ENCODE measurements at regions not wholly inside any gene's neighbourhood (a gene's known extent, or its start where the extent isn't known, plus 50 kb on each side); places are given as distances from the start of the nearest gene placed in this dataset.
A peak's percentile ranks its signal among the peaks of the same experiment; 100 is the strongest.

DNA sequence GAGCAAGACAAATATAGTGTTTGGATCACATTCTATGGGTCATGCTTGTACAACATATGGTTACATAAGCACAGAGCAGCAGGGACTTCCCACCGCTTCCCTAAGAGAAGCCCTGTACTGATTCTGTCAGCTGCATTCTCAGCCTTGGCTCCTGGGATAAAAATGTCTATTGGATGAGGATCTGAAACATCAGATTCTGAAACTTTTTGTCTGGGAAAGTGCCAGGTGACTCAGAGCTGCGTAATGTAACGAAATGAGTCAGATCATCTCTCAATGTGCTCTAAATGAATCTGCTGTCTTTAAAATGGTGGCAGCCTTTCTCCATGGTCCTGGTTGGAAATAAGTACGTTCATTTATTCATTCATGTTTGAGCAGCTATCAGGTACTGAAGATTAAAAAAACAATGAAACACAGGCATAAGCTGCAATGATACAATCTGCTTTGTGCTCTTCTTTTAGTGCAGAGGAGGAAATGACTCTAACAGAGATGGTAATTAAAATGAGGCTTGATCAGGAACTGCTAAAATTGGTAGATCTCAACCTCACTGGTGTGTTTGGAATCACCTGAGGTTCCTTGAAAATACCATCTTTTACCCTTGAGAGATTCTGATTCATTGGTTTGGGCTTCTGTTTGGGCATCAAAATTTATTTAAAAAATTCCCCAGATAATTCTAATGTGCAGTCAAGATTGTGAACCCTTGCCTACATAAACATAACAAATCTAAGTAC, 99.1 kb upstream of the NAP1L1 start (continued):
- TF ChIP-seq CHD2 (IDR thresholded peaks at IDR 0.05; ENCODE audit: low read length, partially characterized antibody) (no peak), ZFP36 (IDR thresholded peaks at IDR 0.05; ENCODE audit: borderline replicate concordance, partially characterized antibody) (no peak), GATA3 (IDR thresholded peaks at IDR 0.05; ENCODE audit: borderline replicate concordance) (peak; percentile 34; the same call in 1 of the 2 replicates), MAZ (IDR thresholded peaks at IDR 0.05; ENCODE audit: borderline replicate concordance, low read depth, low read length) (no peak), HDAC2 (IDR thresholded peaks at IDR 0.05) (no peak), PHF8 (IDR thresholded peaks at IDR 0.05; ENCODE audit: borderline replicate concordance, low read depth) (no peak), FOSL2 (IDR thresholded peaks at IDR 0.05) (peak; percentile 91), FOSL2 (CRISPR knock-in tag; IDR thresholded peaks at IDR 0.05) (peak; percentile 91)

DNA sequence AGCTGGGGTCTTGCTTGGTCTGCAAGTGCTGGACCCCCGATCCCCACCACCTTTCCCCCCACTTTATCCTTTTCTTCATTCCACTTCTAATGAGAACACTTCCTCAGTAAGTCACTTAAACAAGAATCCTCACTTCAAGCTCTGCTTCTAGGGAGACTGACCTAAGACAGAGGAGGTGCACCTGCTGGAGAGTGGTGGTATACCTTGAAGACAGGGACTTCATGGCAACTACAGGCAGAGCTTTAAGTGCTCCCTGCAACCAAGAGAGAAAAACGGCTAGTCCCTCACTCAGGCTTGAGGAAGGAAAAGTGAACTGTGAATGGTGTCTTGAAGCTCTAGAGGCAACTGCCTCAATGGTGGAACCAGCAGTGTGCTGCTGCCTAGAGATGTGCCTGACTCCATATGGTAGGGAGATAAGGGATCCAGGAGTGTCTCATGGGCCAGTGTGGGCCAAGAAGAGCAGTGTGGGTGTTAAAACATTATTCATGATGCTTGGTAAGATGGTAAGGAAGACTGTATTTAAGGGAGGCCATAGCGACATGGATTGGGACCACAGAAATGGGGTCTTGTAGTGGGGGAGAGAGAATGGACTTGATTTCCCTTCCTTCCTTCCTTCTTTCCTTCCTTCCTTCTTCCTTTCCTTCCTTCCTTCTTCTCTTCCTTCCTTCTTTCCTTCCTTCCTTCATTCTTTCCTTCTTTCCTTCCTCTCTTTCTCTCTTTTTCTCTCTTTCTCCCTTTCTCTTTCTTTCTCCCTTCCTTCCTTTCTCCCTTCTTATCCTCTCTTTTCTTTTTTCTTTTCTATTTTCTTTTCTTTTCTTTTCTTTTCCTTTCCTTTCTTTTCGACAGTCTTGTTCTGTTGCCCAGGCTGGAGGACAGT, 96.2 kb upstream of the NAP1L1 start:
- H3K27ac ChIP-seq = no peak overlapping the region
- 75% methylated on average over 4 of the region's 4 CpGs for whole genome bisulfite sequencing (ENCODE audit: missing lambda C conversion rate)
- ATAC-seq (peak; percentile 51 to 54; a peak in 4 of 6 replicates), DNase-seq (ENCODE audit: low read depth in 1 of 2, low spot score in 1 of 2) (peak in 1 of 2 experiments; percentile 16), FAIRE-seq (no peak)
- TF ChIP-seq, protein P1, sequence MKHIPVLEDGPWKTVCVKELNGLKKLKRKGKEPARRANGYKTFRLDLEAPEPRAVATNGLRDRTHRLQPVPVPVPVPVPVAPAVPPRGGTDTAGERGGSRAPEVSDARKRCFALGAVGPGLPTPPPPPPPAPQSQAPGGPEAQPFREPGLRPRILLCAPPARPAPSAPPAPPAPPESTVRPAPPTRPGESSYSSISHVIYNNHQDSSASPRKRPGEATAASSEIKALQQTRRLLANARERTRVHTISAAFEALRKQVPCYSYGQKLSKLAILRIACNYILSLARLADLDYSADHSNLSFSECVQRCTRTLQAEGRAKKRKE (CRISPR knock-in tag; IDR thresholded peaks at IDR 0.05; ENCODE audit: low read depth) = no peak
- TF ChIP-seq GATA3 (IDR thresholded peaks at IDR 0.05; ENCODE audit: borderline replicate concordance) (no peak), POLR2AphosphoS2 (conservative IDR thresholded peaks at IDR 0.05; ENCODE audit: low read length) (no peak)
- TF ChIP-seq, protein P2, sequence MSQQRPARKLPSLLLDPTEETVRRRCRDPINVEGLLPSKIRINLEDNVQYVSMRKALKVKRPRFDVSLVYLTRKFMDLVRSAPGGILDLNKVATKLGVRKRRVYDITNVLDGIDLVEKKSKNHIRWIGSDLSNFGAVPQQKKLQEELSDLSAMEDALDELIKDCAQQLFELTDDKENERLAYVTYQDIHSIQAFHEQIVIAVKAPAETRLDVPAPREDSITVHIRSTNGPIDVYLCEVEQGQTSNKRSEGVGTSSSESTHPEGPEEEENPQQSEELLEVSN (IDR thresholded peaks at IDR 0.05; ENCODE audit: borderline replicate concordance, low read depth) = no peak
- peaks cover 14% of the 10 kb centered on the region for H3K4me1 ChIP-seq
- CTCF ChIA-PET = interaction anchor here (0.7 to 2.0 kb wide), 6 partner anchors 9 to 695 kb away, joined by 3 to 10 read pairs (median 3); no protein-coding TSS in a partner anchor
- POLR2A ChIA-PET = no interaction called here
- no peak overlapping the region for H3K4me3 ChIP-seq
- no peak overlapping the region for H3K4me2 ChIP-seq
- no peaks in the 10 kb centered on the region for H3K9me3 ChIP-seq

DNA sequence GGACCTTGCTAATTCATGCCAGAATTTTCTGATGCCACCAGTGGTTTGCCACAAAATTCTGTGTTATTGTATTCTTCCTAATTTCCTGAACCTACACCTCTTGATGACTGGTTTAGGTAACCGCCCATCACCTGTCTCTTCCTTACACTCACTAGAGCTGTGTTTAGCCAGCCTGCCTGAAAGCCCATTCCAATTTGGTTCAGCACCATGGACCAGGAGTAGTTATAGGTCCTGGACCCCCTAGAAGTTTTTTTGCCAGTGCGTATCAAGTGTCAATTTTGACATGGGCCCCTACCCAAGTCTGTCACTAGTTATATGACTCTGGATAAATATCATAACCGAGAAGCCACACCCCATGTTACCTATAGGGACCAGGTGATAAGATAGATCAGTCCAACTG, 94.0 kb upstream of the NAP1L1 start:
- DNase-seq (ENCODE audit: low read depth in 1 of 2, low spot score in 1 of 2) = no peak
- TF ChIP-seq, protein P3, sequence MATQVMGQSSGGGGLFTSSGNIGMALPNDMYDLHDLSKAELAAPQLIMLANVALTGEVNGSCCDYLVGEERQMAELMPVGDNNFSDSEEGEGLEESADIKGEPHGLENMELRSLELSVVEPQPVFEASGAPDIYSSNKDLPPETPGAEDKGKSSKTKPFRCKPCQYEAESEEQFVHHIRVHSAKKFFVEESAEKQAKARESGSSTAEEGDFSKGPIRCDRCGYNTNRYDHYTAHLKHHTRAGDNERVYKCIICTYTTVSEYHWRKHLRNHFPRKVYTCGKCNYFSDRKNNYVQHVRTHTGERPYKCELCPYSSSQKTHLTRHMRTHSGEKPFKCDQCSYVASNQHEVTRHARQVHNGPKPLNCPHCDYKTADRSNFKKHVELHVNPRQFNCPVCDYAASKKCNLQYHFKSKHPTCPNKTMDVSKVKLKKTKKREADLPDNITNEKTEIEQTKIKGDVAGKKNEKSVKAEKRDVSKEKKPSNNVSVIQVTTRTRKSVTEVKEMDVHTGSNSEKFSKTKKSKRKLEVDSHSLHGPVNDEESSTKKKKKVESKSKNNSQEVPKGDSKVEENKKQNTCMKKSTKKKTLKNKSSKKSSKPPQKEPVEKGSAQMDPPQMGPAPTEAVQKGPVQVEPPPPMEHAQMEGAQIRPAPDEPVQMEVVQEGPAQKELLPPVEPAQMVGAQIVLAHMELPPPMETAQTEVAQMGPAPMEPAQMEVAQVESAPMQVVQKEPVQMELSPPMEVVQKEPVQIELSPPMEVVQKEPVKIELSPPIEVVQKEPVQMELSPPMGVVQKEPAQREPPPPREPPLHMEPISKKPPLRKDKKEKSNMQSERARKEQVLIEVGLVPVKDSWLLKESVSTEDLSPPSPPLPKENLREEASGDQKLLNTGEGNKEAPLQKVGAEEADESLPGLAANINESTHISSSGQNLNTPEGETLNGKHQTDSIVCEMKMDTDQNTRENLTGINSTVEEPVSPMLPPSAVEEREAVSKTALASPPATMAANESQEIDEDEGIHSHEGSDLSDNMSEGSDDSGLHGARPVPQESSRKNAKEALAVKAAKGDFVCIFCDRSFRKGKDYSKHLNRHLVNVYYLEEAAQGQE (IDR thresholded peaks at IDR 0.05) = peak; percentile 38; the same call in 1 of the 2 replicates
- no peak for TF ChIP-seq ESRRA (IDR thresholded peaks at IDR 0.05; ENCODE audit: borderline replicate concordance, low read length)
- Histone ChIP-seq H3K9me3 (no peaks in the 10 kb centered on the region), H3K4me3 (no peak overlapping the region), H3K27ac (no peak overlapping the region), H3K4me2 (no peak overlapping the region), H3K4me1 (peaks cover 7% of the 10 kb centered on the region; the same call in 2 of the 3 replicates)
- FAIRE-seq = no peak
- ChIA-PET POLR2A (no interaction called here), CTCF (interaction anchor here (2.0 kb wide), 1 partner anchor 19 kb away, joined by 10 read pairs; no protein-coding TSS in a partner anchor)
- 70% methylated on average over 3 of the region's 3 CpGs for WGBS (ENCODE audit: missing lambda C conversion rate)
- no peak for ATAC-seq
